HG02571 (cell line): ENCODE measurements at regions not wholly inside any gene's neighbourhood (a gene's known extent, or its start where the extent isn't known, plus 50 kb on each side); places are given as distances from the start of the nearest gene placed in this dataset.
"Not testable (repeated sequence)": the region's sequence is repeated elsewhere in the genome, so short reads cannot be mapped to it uniquely, and the experiment has no call there.

Experiments
- ATAC-seq: cut with Tn5 transposase; IDR thresholded peaks from one replicate; pipeline ENCODE4 v1.9.1; 2021; ENCODE audit warnings: mild to moderate bottlenecking, moderate library complexity; ENCODE audit not compliant: unreplicated experiment

GRCh38 chr5:39633057-39633456 lies 208.3 kb upstream of the DAB2 start:
- no peak for ATAC-seq

- ATAC-seq, result no peak
Observed at GRCh38 chr5:39631958-39632357, 207.2 kb upstream of the DAB2 start.

GRCh38 chr5:39629946-39630345 lies 205.2 kb upstream of the DAB2 start:
- ATAC-seq, result no peak

- no peak for ATAC-seq
Observed at GRCh38 chr5:39628348-39628747, 203.6 kb upstream of the DAB2 start.

GRCh38 chr5:39624890-39625289 lies 200.1 kb upstream of the DAB2 start:
- ATAC-seq, result no peak

GRCh38 chr5:39624268-39624886 lies 199.6 kb upstream of the DAB2 start:
- no peak for ATAC-seq

- ATAC-seq, result no peak
Observed at GRCh38 chr5:39623291-39623865, 198.6 kb upstream of the DAB2 start.

GRCh38 chr5:39622281-39622680 lies 197.5 kb upstream of the DAB2 start:
- ATAC-seq, result no peak

- ATAC-seq, result no peak
Observed at GRCh38 chr5:39619168-39619818, 194.5 kb upstream of the DAB2 start.

GRCh38 chr5:39618391-39618790 lies 193.6 kb upstream of the DAB2 start:
- no peak for ATAC-seq

GRCh38 chr5:39616131-39616530 lies 191.4 kb upstream of the DAB2 start:
- no peak for ATAC-seq

GRCh38 chr5:39611076-39611475 lies 186.3 kb upstream of the DAB2 start:
- not testable (repeated sequence) for ATAC-seq

- no peak for ATAC-seq
Observed at GRCh38 chr5:39608024-39608423, 183.2 kb upstream of the DAB2 start.

- ATAC-seq, result no peak
Observed at GRCh38 chr5:39606591-39606990, 181.8 kb upstream of the DAB2 start.

- ATAC-seq, result no peak
Observed at GRCh38 chr5:39605588-39606575, 181.1 kb upstream of the DAB2 start.

- ATAC-seq, result no peak
Observed at GRCh38 chr5:39605145-39605544, 180.4 kb upstream of the DAB2 start.

- no peak for ATAC-seq
Observed at GRCh38 chr5:39604491-39604890, 179.7 kb upstream of the DAB2 start.

GRCh38 chr5:39599721-39600431 lies 175.1 kb upstream of the DAB2 start:
- no peak for ATAC-seq

GRCh38 chr5:39598661-39599248 lies 174.0 kb upstream of the DAB2 start:
- no peak for ATAC-seq

- ATAC-seq, result no peak
Observed at GRCh38 chr5:39588179-39588578, 163.4 kb upstream of the DAB2 start.
